NB4 (cell line): ENCODE measurements at regions not wholly inside any gene's neighbourhood (a gene's known extent, or its start where the extent isn't known, plus 50 kb on each side); places are given as distances from the start of the nearest gene placed in this dataset.

ENCODE experiments used
- DNase-seq: peaks from one replicate; pipeline ENCODE4 v3.0.0; 2010; ENCODE audit warnings: low read depth
- H3K4me3 ChIP-seq: one replicate; pipeline ENCODE4 v1.5.1; 2011; ENCODE audit warnings: mild to moderate bottlenecking, low read depth, low read length, moderate library complexity
- MYC ChIP-seq: IDR thresholded peaks from 2 replicates; pipeline ENCODE4 v1.6.1; 2011; ENCODE audit warnings: low read depth, low read length
- POLR2A ChIP-seq: IDR thresholded peaks from 2 replicates; pipeline ENCODE4 v1.6.1; 2011; ENCODE audit warnings: mild to moderate bottlenecking; ENCODE audit not compliant: insufficient read length; ENCODE audit errors: extremely low read depth
- TF ChIP-seq, protein P1 (sequence below): IDR thresholded peaks from 2 replicates; pipeline ENCODE4 v1.6.1; 2011; ENCODE audit warnings: low read depth, low read length
- TF ChIP-seq, protein P2 (sequence below): IDR thresholded peaks from one replicate; pipeline ENCODE4 v1.5.1; 2012; ENCODE audit warnings: low read depth, low read length

DNA sequence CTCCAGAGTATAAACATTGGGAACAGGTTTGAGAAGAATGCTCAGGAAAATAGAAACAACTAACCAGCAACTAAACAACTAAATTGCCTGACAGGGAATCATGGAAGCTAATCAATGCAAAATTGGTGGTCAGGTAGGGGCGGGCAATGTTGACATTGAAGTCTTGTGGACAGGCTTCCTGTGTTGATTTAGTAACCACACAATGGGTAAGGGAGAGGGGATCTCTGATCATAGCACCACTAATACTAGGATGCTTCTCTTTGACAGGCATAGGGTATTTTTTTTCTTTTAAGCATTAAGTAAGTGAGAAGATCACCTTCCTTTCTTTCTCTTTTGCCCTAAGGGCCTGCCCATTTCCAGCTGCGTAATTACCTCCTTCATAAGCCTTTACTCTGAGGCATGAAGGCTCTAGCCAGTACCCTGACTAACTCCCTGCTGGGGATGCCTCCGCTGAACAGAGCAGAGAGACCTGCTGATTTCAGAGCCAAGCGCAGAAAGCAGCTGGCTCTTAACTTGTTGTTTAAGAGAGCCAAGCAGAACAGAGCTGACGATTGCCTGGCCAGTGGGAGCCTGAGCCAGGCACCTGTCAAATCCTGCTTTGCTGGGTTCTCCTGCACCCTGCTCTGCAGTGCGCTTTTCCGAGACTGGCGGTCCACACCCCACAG lies 118.7 kb downstream of the BMP2 start:
- no peak for DNase-seq
- H3K4me3 ChIP-seq, result no peak overlapping the region
- TF ChIP-seq MYC (no peak), POLR2A (no peak)
- TF ChIP-seq, protein P1, sequence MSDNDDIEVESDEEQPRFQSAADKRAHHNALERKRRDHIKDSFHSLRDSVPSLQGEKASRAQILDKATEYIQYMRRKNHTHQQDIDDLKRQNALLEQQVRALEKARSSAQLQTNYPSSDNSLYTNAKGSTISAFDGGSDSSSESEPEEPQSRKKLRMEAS, result no peak
- TF ChIP-seq, protein P2, sequence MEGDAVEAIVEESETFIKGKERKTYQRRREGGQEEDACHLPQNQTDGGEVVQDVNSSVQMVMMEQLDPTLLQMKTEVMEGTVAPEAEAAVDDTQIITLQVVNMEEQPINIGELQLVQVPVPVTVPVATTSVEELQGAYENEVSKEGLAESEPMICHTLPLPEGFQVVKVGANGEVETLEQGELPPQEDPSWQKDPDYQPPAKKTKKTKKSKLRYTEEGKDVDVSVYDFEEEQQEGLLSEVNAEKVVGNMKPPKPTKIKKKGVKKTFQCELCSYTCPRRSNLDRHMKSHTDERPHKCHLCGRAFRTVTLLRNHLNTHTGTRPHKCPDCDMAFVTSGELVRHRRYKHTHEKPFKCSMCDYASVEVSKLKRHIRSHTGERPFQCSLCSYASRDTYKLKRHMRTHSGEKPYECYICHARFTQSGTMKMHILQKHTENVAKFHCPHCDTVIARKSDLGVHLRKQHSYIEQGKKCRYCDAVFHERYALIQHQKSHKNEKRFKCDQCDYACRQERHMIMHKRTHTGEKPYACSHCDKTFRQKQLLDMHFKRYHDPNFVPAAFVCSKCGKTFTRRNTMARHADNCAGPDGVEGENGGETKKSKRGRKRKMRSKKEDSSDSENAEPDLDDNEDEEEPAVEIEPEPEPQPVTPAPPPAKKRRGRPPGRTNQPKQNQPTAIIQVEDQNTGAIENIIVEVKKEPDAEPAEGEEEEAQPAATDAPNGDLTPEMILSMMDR, result no peak

DNA sequence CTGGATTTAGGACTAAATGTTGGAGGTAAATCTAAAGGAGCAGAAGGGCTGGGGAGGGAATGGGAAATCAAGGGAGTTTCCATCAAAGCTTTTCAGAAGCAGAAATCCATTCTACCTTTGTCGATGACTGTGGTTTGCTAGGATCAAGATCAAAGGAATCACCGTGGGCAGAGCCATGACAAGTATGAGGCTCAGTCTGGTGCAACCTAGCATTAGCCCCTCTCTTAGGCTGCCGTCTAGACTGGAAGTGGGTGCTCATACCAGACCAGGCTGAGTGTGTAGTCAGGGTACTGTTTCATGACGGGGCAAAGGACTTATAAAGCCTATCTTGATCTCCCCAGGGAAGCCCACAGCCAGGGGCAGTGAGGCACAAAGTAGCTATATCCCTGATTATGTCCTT lies 120.5 kb downstream of the BMP2 start:
- DNase-seq, result peak; percentile 7
- TF ChIP-seq, protein P2, result no peak
- TF ChIP-seq POLR2A (no peak), MYC (no peak)
- TF ChIP-seq, protein P1, result no peak
- H3K4me3 ChIP-seq, result no peak overlapping the region

DNA sequence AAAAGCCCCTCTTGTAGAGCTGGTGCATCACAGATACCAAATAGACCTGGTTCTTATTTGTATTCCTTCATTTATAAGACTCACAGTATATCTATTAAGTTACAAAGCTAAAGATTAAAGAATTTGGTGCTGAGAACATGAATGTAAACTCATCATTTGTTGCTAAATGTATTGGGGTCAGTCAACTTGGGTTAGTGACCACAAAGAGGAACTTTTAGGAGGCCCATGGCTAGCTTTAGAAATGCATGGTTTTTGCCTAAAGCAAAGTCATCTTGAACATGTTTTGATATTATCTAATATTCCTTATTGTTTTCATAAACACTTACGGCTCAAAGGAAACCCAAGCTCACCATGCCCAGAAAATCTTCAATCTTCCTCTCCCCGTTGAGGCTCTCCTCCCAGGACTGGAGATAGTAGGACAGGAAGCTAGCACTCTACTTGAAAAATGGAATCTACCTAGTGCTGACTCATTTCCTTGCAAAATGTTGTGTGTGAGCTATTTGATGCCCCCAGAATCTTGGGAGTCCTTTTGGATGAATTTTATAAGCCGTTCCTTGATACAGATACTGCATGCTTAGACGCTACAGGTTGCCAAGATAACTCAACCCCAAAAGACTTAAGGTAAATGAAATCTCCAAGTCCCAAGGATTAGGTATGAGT lies 121.4 kb downstream of the BMP2 start:
- DNase-seq, result peak; percentile 66
- H3K4me3 ChIP-seq, result no peak overlapping the region
- TF ChIP-seq POLR2A (no peak), MYC (no peak)
- TF ChIP-seq, protein P2, result no peak
- TF ChIP-seq, protein P1, result no peak

DNA sequence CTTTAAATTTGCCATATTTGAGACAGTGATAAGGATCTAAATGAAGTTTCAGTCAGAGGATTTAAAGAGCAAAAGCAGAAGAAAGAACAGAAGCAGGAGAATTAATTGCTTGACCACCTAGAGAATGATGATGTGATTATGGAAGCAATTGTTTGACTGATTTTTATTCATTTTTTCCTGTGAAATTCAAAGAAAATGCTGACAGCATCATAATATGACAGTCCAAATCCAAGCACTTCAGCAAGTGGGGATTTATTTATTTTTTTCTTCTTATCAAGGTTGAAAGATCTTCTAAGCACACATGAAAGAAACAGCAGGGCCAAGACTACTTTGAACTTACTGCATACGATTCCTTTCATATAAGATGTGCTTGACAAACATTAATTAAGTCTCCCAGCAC lies 125.2 kb downstream of the BMP2 start:
- H3K4me3 ChIP-seq, result no peak overlapping the region
- no peak for DNase-seq
- TF ChIP-seq, protein P1, result no peak

DNA sequence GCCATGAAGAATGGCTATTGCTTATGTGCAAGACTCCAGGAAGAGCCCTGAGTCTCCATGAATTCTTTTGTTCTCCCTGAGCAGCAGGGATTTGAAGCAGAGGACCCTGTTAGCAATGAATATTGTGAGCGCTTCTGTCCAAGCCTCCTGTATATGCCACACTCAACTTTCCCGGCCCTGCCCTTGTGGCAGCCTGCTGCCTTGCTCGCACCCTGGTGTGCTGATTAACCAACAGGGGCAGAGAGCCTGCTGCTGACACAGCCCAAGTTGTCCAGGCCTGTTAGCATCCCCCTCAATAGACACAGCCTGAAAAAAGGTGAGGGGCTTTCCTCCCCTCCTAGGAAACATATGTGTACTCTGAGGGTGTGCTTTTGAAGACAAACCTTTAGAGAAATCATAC lies 131.4 kb downstream of the BMP2 start:
- DNase-seq, result no peak
- no peak for TF ChIP-seq MYC
- TF ChIP-seq, protein P2, result no peak
- TF ChIP-seq, protein P1, result no peak
- TF ChIP-seq POLR2A, result no peak
- H3K4me3 ChIP-seq, result no peak overlapping the region

DNA sequence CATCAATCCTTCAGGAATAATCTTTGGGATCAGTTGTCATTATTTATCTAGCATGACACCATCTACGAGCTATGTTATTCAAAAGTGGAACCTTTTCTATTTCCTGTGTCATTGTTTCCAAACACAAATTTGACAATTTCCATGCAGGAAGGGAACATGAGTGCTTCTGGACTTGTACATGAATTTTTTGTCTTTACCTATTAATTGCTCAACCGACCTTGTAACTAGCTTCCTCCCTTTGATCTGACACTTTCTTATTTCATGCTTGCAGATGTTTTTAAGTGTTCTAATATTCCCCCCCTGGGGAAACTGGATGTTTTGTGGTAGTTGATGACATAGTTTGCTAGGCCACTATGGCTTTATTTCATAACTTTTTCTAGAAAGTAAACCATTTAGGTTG lies 139.4 kb downstream of the BMP2 start:
- DNase-seq, result no peak

More for the DNA sequence above, 139.4 kb downstream of the BMP2 start:
- H3K4me3 ChIP-seq, result no peak overlapping the region
- TF ChIP-seq MYC (no peak), POLR2A (no peak)
- TF ChIP-seq, protein P2, result no peak
- TF ChIP-seq, protein P1, result no peak
